ENCODE measurements at regions not wholly inside any gene's neighbourhood (a gene's known extent, or its start where the extent isn't known, plus 50 kb on each side); places are given as distances from the start of the nearest gene placed in this dataset.
"Not testable (repeated sequence)": the region's sequence is repeated elsewhere in the genome, so short reads cannot be mapped to it uniquely, and the experiment has no call there.

- DNase-seq (ENCODE audit: low spot score): peak; percentile 58
Observed at GRCh38 chr13:109400209-109400608, 386.2 kb downstream of the IRS2 start.

GRCh38 chr13:109398071-109398470 lies 388.3 kb downstream of the IRS2 start:
- DNase-seq (ENCODE audit: low spot score): not testable (repeated sequence)

GRCh38 chr13:109397285-109397684 lies 389.1 kb downstream of the IRS2 start:
- no peak for DNase-seq (ENCODE audit: low spot score)

- no peak for DNase-seq (ENCODE audit: low spot score)
Observed at GRCh38 chr13:109396266-109396665, 390.1 kb downstream of the IRS2 start.

GRCh38 chr13:109395014-109395413 lies 391.4 kb downstream of the IRS2 start:
- no peak for DNase-seq (ENCODE audit: low spot score)

GRCh38 chr13:109394311-109394988 lies 391.9 kb downstream of the IRS2 start:
- no peak for DNase-seq (ENCODE audit: low spot score)

GRCh38 chr13:109393045-109393444 lies 393.3 kb downstream of the IRS2 start:
- no peak for DNase-seq (ENCODE audit: low spot score)

GRCh38 chr13:109390391-109390790 lies 396.0 kb downstream of the IRS2 start:
- DNase-seq (ENCODE audit: low spot score): no peak

GRCh38 chr13:109389892-109390345 lies 396.5 kb downstream of the IRS2 start:
- DNase-seq (ENCODE audit: low spot score): no peak

- DNase-seq (ENCODE audit: low spot score): no peak
Observed at GRCh38 chr13:109389456-109389855, 396.9 kb downstream of the IRS2 start.

GRCh38 chr13:109387471-109387870 lies 398.9 kb downstream of the IRS2 start:
- no peak for DNase-seq (ENCODE audit: low spot score)

GRCh38 chr13:109385242-109385560 lies 401.2 kb downstream of the IRS2 start:
- DNase-seq (ENCODE audit: low spot score): no peak

- no peak for DNase-seq (ENCODE audit: low spot score)
Observed at GRCh38 chr13:109384491-109385241, 401.7 kb downstream of the IRS2 start.

- DNase-seq (ENCODE audit: low spot score): no peak
Observed at GRCh38 chr13:109383683-109384082, 402.7 kb downstream of the IRS2 start.

- no peak for DNase-seq (ENCODE audit: low spot score)
Observed at GRCh38 chr13:109381546-109382180, 404.7 kb downstream of the IRS2 start.

- DNase-seq (ENCODE audit: low spot score): no peak
Observed at GRCh38 chr13:109380457-109380856, 405.9 kb downstream of the IRS2 start.

GRCh38 chr13:109379930-109380329 lies 406.5 kb downstream of the IRS2 start:
- no peak for DNase-seq (ENCODE audit: low spot score)

- DNase-seq (ENCODE audit: low spot score): no peak
Observed at GRCh38 chr13:109376936-109377335, 409.4 kb downstream of the IRS2 start.

- DNase-seq (ENCODE audit: low spot score): no peak
Observed at GRCh38 chr13:109374609-109375200, 411.7 kb downstream of the IRS2 start.

GRCh38 chr13:109372666-109373065 lies 413.7 kb downstream of the IRS2 start:
- no peak for DNase-seq (ENCODE audit: low spot score)

- no peak for DNase-seq (ENCODE audit: low spot score)
Observed at GRCh38 chr13:109371066-109371465, 415.3 kb downstream of the IRS2 start.

- no peak for DNase-seq (ENCODE audit: low spot score)
Observed at GRCh38 chr13:109370496-109370895, 415.9 kb downstream of the IRS2 start.
